Neuronal stem cell (in vitro differentiated cells): ENCODE measurements at regions not wholly inside any gene's neighbourhood (a gene's known extent, or its start where the extent isn't known, plus 50 kb on each side); places are given as distances from the start of the nearest gene placed in this dataset.

ENCODE experiments used
- DNase-seq: peaks from one replicate; pipeline ENCODE4 v3.0.0-alpha.2; 2013; ENCODE audit warnings: low spot score
- H2AFZ ChIP-seq: one replicate; pipeline ENCODE4 v1.6.1; 2013; ENCODE audit warnings: mild to moderate bottlenecking, low read length, inconsistent platforms
- H2AK5ac ChIP-seq: 2 replicates; pipeline ENCODE4 v1.6.1; 2013; ENCODE audit warnings: low read depth, mild to moderate bottlenecking, inconsistent platforms, low read length, moderate library complexity, mixed read lengths
- H2BK120ac ChIP-seq: 2 replicates; pipeline ENCODE4 v1.6.1; 2013; ENCODE audit warnings: low read depth, mild to moderate bottlenecking, inconsistent platforms, low read length, moderate library complexity, mixed read lengths
- H2BK12ac ChIP-seq: one replicate; pipeline ENCODE4 v1.6.1; 2013; ENCODE audit warnings: low read length, inconsistent platforms
- H2BK15ac ChIP-seq: 2 replicates; pipeline ENCODE4 v1.6.1; 2013; ENCODE audit warnings: mild to moderate bottlenecking, low read length, inconsistent platforms, mixed read lengths
- H2BK5ac ChIP-seq: one replicate; pipeline ENCODE4 v1.6.1; 2013; ENCODE audit warnings: inconsistent platforms, mild to moderate bottlenecking, low read length, moderate library complexity
- H3K14ac ChIP-seq: one replicate; pipeline ENCODE4 v1.6.1; 2013; ENCODE audit warnings: low read length, inconsistent platforms
- H3K18ac ChIP-seq: 2 replicates; pipeline ENCODE4 v1.6.1; 2013; ENCODE audit warnings: low read length, inconsistent platforms
- H3K23ac ChIP-seq: 2 replicates; pipeline ENCODE4 v1.6.1; 2013; ENCODE audit warnings: low read depth, mild to moderate bottlenecking, mixed read lengths, low read length, inconsistent platforms; ENCODE audit not compliant: poor library complexity
- H3K27ac ChIP-seq: replicated peaks from 3 replicates; pipeline ENCODE4 v1.5.1; 2013; ENCODE audit warnings: low read length, inconsistent platforms
- H3K27me3 ChIP-seq, 3 experiments: 2 replicates each; pipeline ENCODE4 v1.6.1; 2013; ENCODE audit warnings: low read length in 3 of 3, mild to moderate bottlenecking in 2 of 3, inconsistent platforms in 1 of 3, low read depth in 1 of 3, mixed read lengths in 1 of 3, moderate library complexity in 1 of 3; ENCODE audit not compliant: control insufficient read depth in 3 of 3, insufficient read depth in 3 of 3
- H3K36me3 ChIP-seq, 2 donors: replicated peaks in 1 of 2; 2 replicates each; pipeline ENCODE4 v1.6.1; 2013; ENCODE audit warnings: low read length in 2 of 2; ENCODE audit not compliant: control insufficient read depth in 2 of 2, insufficient read depth in 2 of 2
- H3K4ac ChIP-seq: 2 replicates; pipeline ENCODE4 v1.6.1; 2013; ENCODE audit warnings: inconsistent platforms, mild to moderate bottlenecking, low read length, moderate library complexity
- H3K4me1 ChIP-seq, 2 donors: 1 replicate in 1 of 2; 2 replicates in 1 of 2; pipeline ENCODE4 v1.6.1; 2013; ENCODE audit warnings: low read length in 2 of 2, low read depth in 1 of 2; ENCODE audit not compliant: control insufficient read depth in 2 of 2, insufficient read depth in 1 of 2
- H3K4me2 ChIP-seq: one replicate; pipeline ENCODE4 v1.6.1; 2013; ENCODE audit warnings: mild to moderate bottlenecking, low read length, inconsistent platforms; ENCODE audit not compliant: insufficient read depth, poor library complexity, severe bottlenecking
- H3K4me3 ChIP-seq, 2 donors: 2 replicates each; pipeline ENCODE4 v1.5.1; 2013; ENCODE audit warnings: low read length in 2 of 2, mild to moderate bottlenecking in 2 of 2, inconsistent platforms in 1 of 2, moderate library complexity in 1 of 2
- H3K79me1 ChIP-seq: one replicate; pipeline ENCODE4 v1.6.1; 2013; ENCODE audit warnings: low read depth, mild to moderate bottlenecking, inconsistent platforms, low read length, moderate library complexity
- H3K9ac ChIP-seq: one replicate; pipeline ENCODE4 v1.6.1; 2013; ENCODE audit warnings: mild to moderate bottlenecking, low read depth, low read length, inconsistent platforms; ENCODE audit not compliant: poor library complexity
- H3K9me3 ChIP-seq, 2 donors: replicated peaks in 1 of 2; 2 replicates each; pipeline versions ENCODE3 to v1.6.1; 2013; ENCODE audit warnings: low read length in 2 of 2, mild to moderate bottlenecking in 2 of 2, inconsistent platforms in 1 of 2, low read depth in 1 of 2, mixed read lengths in 1 of 2, moderate library complexity in 1 of 2; ENCODE audit not compliant: control insufficient read depth in 2 of 2, insufficient read depth in 1 of 2
- H4K8ac ChIP-seq: one replicate; pipeline ENCODE4 v1.6.1; 2013; ENCODE audit warnings: low read depth, mild to moderate bottlenecking, inconsistent platforms, low read length, moderate library complexity
- H4K91ac ChIP-seq: one replicate; pipeline ENCODE4 v1.6.1; 2013; ENCODE audit warnings: low read length, low read depth, mild to moderate bottlenecking, inconsistent platforms; ENCODE audit not compliant: poor library complexity
- WGBS, 2 donors: extraction: QIAGEN DNeasy Blood & Tissue Kit; methylation state at CpG; one replicate each; pipeline ENCODE4 v1.1.7; 2013; ENCODE audit warnings: missing lambda C conversion rate in 2 of 2, mixed read lengths in 1 of 2; ENCODE audit not compliant: insufficient read length in 2 of 2, insufficient replicate concordance in 1 of 2; ENCODE audit errors: extremely low coverage in 2 of 2; 5-methylcytosine and 5-hydroxymethylcytosine counted together

DNA sequence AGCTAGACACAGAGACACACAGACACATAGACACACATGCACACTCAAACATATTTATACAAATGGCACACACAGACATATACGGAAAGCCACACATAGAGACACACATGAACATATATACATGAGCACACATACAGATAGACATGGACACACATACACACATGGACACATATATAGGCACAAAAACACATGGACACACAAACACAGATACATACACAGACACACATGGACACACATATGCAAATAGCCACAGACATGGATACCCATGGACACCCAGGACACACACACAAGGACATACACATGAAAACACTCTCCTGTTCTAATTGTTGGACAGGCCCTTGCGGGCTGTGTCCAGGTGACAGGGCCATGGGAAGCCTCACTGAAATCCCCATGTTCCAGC, 160.1 kb downstream of the IRS1 start:
- H2BK12ac ChIP-seq: no peak overlapping the region
- no peak overlapping the region for H2AFZ ChIP-seq
- no peaks in the 10 kb centered on the region for H3K79me1 ChIP-seq
- H3K4me2 ChIP-seq: no peak overlapping the region
- no peaks in the 10 kb centered on the region for H3K27me3 ChIP-seq
- no peak overlapping the region for H4K8ac ChIP-seq
- H3K9ac ChIP-seq: no peak overlapping the region
- DNase-seq: no peak
- no CpG with 5 or more reads among the region's 2 CpGs for WGBS, 2 donors
- peaks cover 7 to 13% of the 10 kb centered on the region in 2 donors for H3K4me1 ChIP-seq
- H2AK5ac ChIP-seq: no peak overlapping the region
- no peak overlapping the region for H2BK15ac ChIP-seq
- H3K18ac ChIP-seq: no peak overlapping the region
- H3K4me3 ChIP-seq: no peak overlapping the region
- no peaks in the 10 kb centered on the region for H3K36me3 ChIP-seq
- H4K91ac ChIP-seq: no peak overlapping the region
- H3K4ac ChIP-seq: no peak overlapping the region
- no peak overlapping the region for H2BK5ac ChIP-seq
- no peak overlapping the region for H2BK120ac ChIP-seq
- peaks cover 3 to 10% of the 10 kb centered on the region in 2 donors for H3K9me3 ChIP-seq
- no peak overlapping the region for H3K14ac ChIP-seq
- H3K27ac ChIP-seq: no peak overlapping the region
- H3K23ac ChIP-seq: no peak overlapping the region

GRCh38 chr2:226638576-226638975, 161.0 kb downstream of the IRS1 start:
- Histone ChIP-seq H3K9me3 (peaks cover 3 to 10% of the 10 kb centered on the region in 2 donors), H3K4me1 (peaks cover 0 to 7% of the 10 kb centered on the region in 2 donors), H3K18ac (no peak overlapping the region), H3K79me1 (no peaks in the 10 kb centered on the region), H3K27ac (no peak overlapping the region), H2AK5ac (no peak overlapping the region), H3K9ac (no peak overlapping the region), H4K91ac (no peak overlapping the region), H2BK120ac (no peak overlapping the region), H2AFZ (no peak overlapping the region), H3K36me3 (no peaks in the 10 kb centered on the region), H4K8ac (no peak overlapping the region), H2BK12ac (no peak overlapping the region), H3K23ac (no peak overlapping the region), H3K4me2 (no peak overlapping the region), H2BK15ac (no peak overlapping the region), H3K4ac (no peak overlapping the region), H3K27me3 (no peaks in the 10 kb centered on the region), H3K4me3 (no peak overlapping the region), H2BK5ac (no peak overlapping the region), H3K14ac (no peak overlapping the region)
- no CpG with 5 or more reads among the region's 9 CpGs for WGBS, 2 donors
- no peak for DNase-seq

GRCh38 chr2:226637383-226637782, 162.2 kb downstream of the IRS1 start:
- Histone ChIP-seq H3K9ac (no peak overlapping the region), H2AFZ (no peak overlapping the region), H3K27ac (no peak overlapping the region), H3K9me3 (peaks cover 3 to 10% of the 10 kb centered on the region in 2 donors), H3K4ac (no peak overlapping the region), H2BK12ac (no peak overlapping the region), H2BK120ac (no peak overlapping the region), H3K18ac (no peak overlapping the region), H3K27me3 (no peaks in the 10 kb centered on the region), H2BK5ac (no peak overlapping the region), H2AK5ac (no peak overlapping the region), H3K4me2 (no peak overlapping the region), H4K8ac (no peak overlapping the region), H2BK15ac (no peak overlapping the region), H3K14ac (no peak overlapping the region), H3K23ac (no peak overlapping the region), H3K4me1 (no peaks in the 10 kb centered on the region), H3K36me3 (no peaks in the 10 kb centered on the region), H3K79me1 (no peaks in the 10 kb centered on the region), H4K91ac (no peak overlapping the region), H3K4me3 (no peak overlapping the region)
- no CpG with 5 or more reads among the region's 2 CpGs for WGBS, 2 donors
- DNase-seq: no peak

GRCh38 chr2:226636586-226636985, 163.0 kb downstream of the IRS1 start:
- no peak overlapping the region for H3K27ac ChIP-seq
- H3K4me2 ChIP-seq: no peak overlapping the region
- H3K4me1 ChIP-seq: no peaks in the 10 kb centered on the region
- H3K4me3 ChIP-seq: no peak overlapping the region
- H3K14ac ChIP-seq: no peak overlapping the region
- H3K9me3 ChIP-seq: peaks cover 3 to 10% of the 10 kb centered on the region in 2 donors
- H3K36me3 ChIP-seq: no peaks in the 10 kb centered on the region
- no peaks in the 10 kb centered on the region for H3K27me3 ChIP-seq
- H2BK5ac ChIP-seq: no peak overlapping the region
- no peak overlapping the region for H2BK12ac ChIP-seq
- no peak overlapping the region for H3K18ac ChIP-seq
- H3K23ac ChIP-seq: no peak overlapping the region
- WGBS, 2 donors: no CpG with 5 or more reads among the region's 2 CpGs
- no peak overlapping the region for H4K91ac ChIP-seq
- H2BK120ac ChIP-seq: no peak overlapping the region
- no peak for DNase-seq
- no peak overlapping the region for H2AK5ac ChIP-seq
- H3K9ac ChIP-seq: no peak overlapping the region
- H3K4ac ChIP-seq: no peak overlapping the region
- H2AFZ ChIP-seq: no peak overlapping the region
- no peak overlapping the region for H4K8ac ChIP-seq
- H3K79me1 ChIP-seq: no peaks in the 10 kb centered on the region
- H2BK15ac ChIP-seq: no peak overlapping the region
